HG02678 (cell line): ENCODE measurements at regions not wholly inside any gene's neighbourhood (a gene's known extent, or its start where the extent isn't known, plus 50 kb on each side); places are given as distances from the start of the nearest gene placed in this dataset.

Experiments used
- ATAC-seq: cut with Tn5 transposase; IDR thresholded peaks from one replicate; pipeline ENCODE4 v1.9.1; 2021; ENCODE audit warnings: mild to moderate bottlenecking, moderate library complexity; ENCODE audit not compliant: unreplicated experiment

- ATAC-seq = no peak
These were observed 340.1 kb upstream of the ZFHX3 start for GRCh38 chr16:73387979-73388378.

GRCh38 chr16:73385696-73386095 lies 337.8 kb upstream of the ZFHX3 start:
- no peak for ATAC-seq

- no peak for ATAC-seq
These were observed 336.7 kb upstream of the ZFHX3 start for GRCh38 chr16:73384506-73385089.

GRCh38 chr16:73383988-73384365 lies 336.0 kb upstream of the ZFHX3 start:
- ATAC-seq = no peak

- ATAC-seq = no peak
These were observed 335.5 kb upstream of the ZFHX3 start for GRCh38 chr16:73383195-73383987.

- no peak for ATAC-seq
These were observed 330.5 kb upstream of the ZFHX3 start for GRCh38 chr16:73378471-73378870.

GRCh38 chr16:73371584-73372319 lies 323.8 kb upstream of the ZFHX3 start:
- ATAC-seq = no peak

- ATAC-seq = no peak
These were observed 321.9 kb upstream of the ZFHX3 start for GRCh38 chr16:73369851-73370250.

- no peak for ATAC-seq
These were observed 320.8 kb upstream of the ZFHX3 start for GRCh38 chr16:73368715-73369114.

- no peak for ATAC-seq
These were observed 317.2 kb upstream of the ZFHX3 start for GRCh38 chr16:73365016-73365551.

GRCh38 chr16:73364413-73364812 lies 316.5 kb upstream of the ZFHX3 start:
- ATAC-seq = no peak

GRCh38 chr16:73361061-73361460 lies 313.1 kb upstream of the ZFHX3 start:
- ATAC-seq = no peak

GRCh38 chr16:73356401-73357079 lies 308.6 kb upstream of the ZFHX3 start:
- ATAC-seq = no peak

GRCh38 chr16:73355981-73356380 lies 308.1 kb upstream of the ZFHX3 start:
- no peak for ATAC-seq

GRCh38 chr16:73354434-73354833 lies 306.5 kb upstream of the ZFHX3 start:
- no peak for ATAC-seq

GRCh38 chr16:73350707-73351452 lies 303.0 kb upstream of the ZFHX3 start:
- no peak for ATAC-seq

- ATAC-seq = no peak
These were observed 299.8 kb upstream of the ZFHX3 start for GRCh38 chr16:73347500-73348375.

GRCh38 chr16:73339821-73340220 lies 291.9 kb upstream of the ZFHX3 start:
- ATAC-seq = no peak
